ENCODE measurements at regions not wholly inside any gene's neighbourhood (a gene's known extent, or its start where the extent isn't known, plus 50 kb on each side); places are given as distances from the start of the nearest gene placed in this dataset.
A peak's percentile ranks its signal among the peaks of the same experiment; 100 is the strongest.
"Not testable (repeated sequence)": the region's sequence is repeated elsewhere in the genome, so short reads cannot be mapped to it uniquely, and the experiment has no call there.

- Mint-ChIP-seq H3K27me3 (peaks cover 10 to 14% (median 10%) of the 10 kb centered on the region in 3 donors), H3K27ac (no peak overlapping the region), H3K36me3 (no peaks in the 10 kb centered on the region)
Observed at GRCh38 chr1:114250683-114251572, 97.3 kb upstream of the SYT6 start.

DNA sequence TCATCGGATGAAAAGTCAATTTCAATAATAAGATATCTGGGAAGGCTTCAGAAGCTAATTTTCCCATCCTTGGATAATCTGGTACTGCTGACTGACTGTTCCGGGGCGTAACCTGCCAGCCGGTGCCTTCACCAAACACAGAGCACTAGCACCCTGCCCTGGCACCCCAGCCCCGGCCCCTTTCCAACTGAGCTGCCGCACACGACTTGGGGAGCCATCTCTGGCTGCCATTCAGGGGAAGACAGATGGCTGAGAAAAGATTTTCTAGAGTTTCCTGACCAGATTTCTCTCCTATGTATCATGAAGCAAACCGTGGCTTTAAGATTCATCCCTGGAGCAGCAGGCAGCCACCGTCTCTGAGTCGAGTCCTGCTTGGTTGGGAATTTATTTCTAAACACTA is 96.0 kb upstream of the SYT6 start:
- ATAC-seq (ENCODE audit: low read depth in 2 of 2) (no peak), DNase-seq (no peak)
- Mint-ChIP-seq H3K36me3 (no peaks in the 10 kb centered on the region), H3K9me3 (peaks cover 0 to 21% (median 11%) of the 10 kb centered on the region in 7 donors), H3K27me3 (peaks cover 10 to 17% (median 17%) of the 10 kb centered on the region in 3 donors), H3K4me1 (no peaks in the 10 kb centered on the region), H3K27ac (no peak overlapping the region), H3K4me3 (no peak overlapping the region)

More at GRCh38 chr1:114250683-114251572, 97.3 kb upstream of the SYT6 start:
- no peaks in the 10 kb centered on the region for H3K4me1 Mint-ChIP-seq
- ATAC-seq (ENCODE audit: low read depth in 2 of 2), result no peak
- H3K4me3 Mint-ChIP-seq, result no peak overlapping the region
- DNase-seq, result no peak
- H3K9me3 Mint-ChIP-seq, result peaks cover 0 to 25% (median 12%) of the 10 kb centered on the region in 7 donors

GRCh38 chr1:114248162-114248561 is 94.5 kb upstream of the SYT6 start:
- Mint-ChIP-seq H3K9me3 (peaks cover 0 to 21% (median 13%) of the 10 kb centered on the region in 7 donors), H3K27ac (peak overlapping the region in 1 of 6 donors; percentile 81), H3K27me3 (peaks cover 10 to 27% (median 17%) of the 10 kb centered on the region in 3 donors), H3K4me3 (no peak overlapping the region), H3K36me3 (no peaks in the 10 kb centered on the region), H3K4me1 (no peaks in the 10 kb centered on the region)
- ATAC-seq (ENCODE audit: low read depth in 2 of 2) (no peak), DNase-seq (no peak)

GRCh38 chr1:114242531-114243210 is 89.0 kb upstream of the SYT6 start:
- not testable (repeated sequence) for H3K36me3 Mint-ChIP-seq; H3K4me3 Mint-ChIP-seq; ATAC-seq (ENCODE audit: low read depth in 2 of 2); DNase-seq; H3K4me1 Mint-ChIP-seq; H3K27ac Mint-ChIP-seq
- peaks cover 4 to 27% (median 23%) of the 10 kb centered on the region in 7 donors for H3K9me3 Mint-ChIP-seq
- peaks cover 4 to 21% (median 13%) of the 10 kb centered on the region in 3 donors for H3K27me3 Mint-ChIP-seq

- no peak overlapping the region for H3K27ac Mint-ChIP-seq
- no peak for ATAC-seq (ENCODE audit: low read depth in 2 of 2)
Observed at GRCh38 chr1:114238053-114238452, 84.4 kb upstream of the SYT6 start.

DNA sequence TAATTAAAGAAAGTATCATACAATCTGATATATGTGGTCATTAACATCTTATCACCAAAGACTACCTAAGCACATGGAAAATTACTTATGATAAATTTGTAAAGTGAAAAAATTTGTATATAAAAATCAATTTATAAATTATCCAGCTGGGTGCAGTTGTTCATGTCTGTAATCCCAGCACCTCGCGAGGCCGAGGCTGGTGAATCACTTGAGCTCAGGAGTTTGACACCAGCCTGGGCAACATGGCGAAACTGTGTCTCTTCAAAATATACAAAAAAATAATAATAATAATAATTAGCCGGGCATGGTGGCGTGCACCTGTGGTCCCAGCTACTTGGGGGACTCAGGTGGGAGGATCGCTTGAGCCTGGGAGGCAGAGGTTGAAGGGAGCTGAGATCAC is 82.8 kb upstream of the SYT6 start:
- peaks cover 6 to 16% (median 8%) of the 10 kb centered on the region in 3 donors for H3K27me3 Mint-ChIP-seq
- DNase-seq (no peak), ATAC-seq (ENCODE audit: low read depth in 2 of 2) (no peak)
- no peak overlapping the region for H3K27ac Mint-ChIP-seq
- H3K36me3 Mint-ChIP-seq, result peaks cover 0 to 6% of the 10 kb centered on the region in 2 donors
- H3K9me3 Mint-ChIP-seq, result peaks cover 4 to 13% (median 8%) of the 10 kb centered on the region in 7 donors
- H3K4me3 Mint-ChIP-seq, result no peak overlapping the region
- peaks cover 0 to 4% (median 0%) of the 10 kb centered on the region in 3 donors for H3K4me1 Mint-ChIP-seq

More at GRCh38 chr1:114238053-114238452, 84.4 kb upstream of the SYT6 start:
- Mint-ChIP-seq H3K36me3 (peaks cover 0 to 6% of the 10 kb centered on the region in 2 donors), H3K27me3 (peaks cover 6 to 16% (median 8%) of the 10 kb centered on the region in 3 donors), H3K9me3 (peaks cover 4 to 16% (median 8%) of the 10 kb centered on the region in 7 donors), H3K4me3 (no peak overlapping the region), H3K4me1 (peaks cover 0 to 4% (median 0%) of the 10 kb centered on the region in 3 donors)
- DNase-seq, result no peak

GRCh38 chr1:114235960-114236359 is 82.3 kb upstream of the SYT6 start:
- H3K36me3 Mint-ChIP-seq, result peaks cover 0 to 3% of the 10 kb centered on the region in 2 donors
- no peak for ATAC-seq (ENCODE audit: low read depth in 2 of 2)
- no peak overlapping the region for H3K27ac Mint-ChIP-seq
- DNase-seq, result no peak
- no peak overlapping the region for H3K4me3 Mint-ChIP-seq
- H3K27me3 Mint-ChIP-seq, result peaks cover 6 to 16% (median 9%) of the 10 kb centered on the region in 3 donors
- H3K9me3 Mint-ChIP-seq, result peaks cover 2 to 11% (median 5%) of the 10 kb centered on the region in 7 donors
- H3K4me1 Mint-ChIP-seq, result peaks cover 0 to 4% (median 0%) of the 10 kb centered on the region in 3 donors

GRCh38 chr1:114235281-114235680 is 81.6 kb upstream of the SYT6 start:
- H3K4me3 Mint-ChIP-seq, result no peak overlapping the region
- DNase-seq (no peak), ATAC-seq (ENCODE audit: low read depth in 2 of 2) (no peak)
- H3K36me3 Mint-ChIP-seq, result no peaks in the 10 kb centered on the region
- H3K9me3 Mint-ChIP-seq, result peaks cover 0 to 4% (median 0%) of the 10 kb centered on the region in 7 donors
- peaks cover 6 to 16% (median 16%) of the 10 kb centered on the region in 3 donors for H3K27me3 Mint-ChIP-seq
- H3K4me1 Mint-ChIP-seq, result peaks cover 0 to 4% (median 0%) of the 10 kb centered on the region in 3 donors
- H3K27ac Mint-ChIP-seq, result no peak overlapping the region

DNA sequence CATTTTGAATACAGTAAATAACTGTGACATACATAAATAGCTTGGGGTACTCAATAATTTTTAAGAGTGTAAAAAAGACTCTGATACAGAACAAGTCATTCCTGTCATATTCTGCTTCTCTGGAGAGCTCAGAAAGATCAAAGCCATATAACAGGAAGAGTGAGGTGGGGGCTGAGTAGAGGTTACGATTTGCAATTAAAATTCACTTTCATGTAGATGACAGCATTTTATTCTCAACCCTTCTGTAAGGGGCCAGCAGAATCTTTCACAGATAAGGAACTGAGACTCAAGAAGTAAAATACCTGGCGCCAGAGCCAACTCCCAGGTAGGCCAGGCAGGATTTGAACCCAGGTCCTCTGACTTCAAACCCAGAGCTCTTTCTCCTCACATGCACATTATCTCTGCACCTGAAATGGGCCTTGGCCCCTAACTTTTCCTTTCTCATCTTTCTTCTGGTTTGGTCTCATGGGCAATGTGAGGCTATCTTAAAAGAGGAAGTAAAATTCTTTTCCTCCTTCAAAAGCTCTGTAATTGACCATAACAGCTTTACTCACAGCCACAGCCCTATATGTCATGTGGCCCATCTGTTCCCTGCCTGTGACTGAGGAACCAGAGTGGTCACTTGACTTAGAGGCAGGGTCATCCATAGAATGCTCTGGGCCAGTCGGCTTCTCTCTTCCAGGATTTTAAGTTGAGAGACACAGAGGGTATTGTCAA is 80.9 kb upstream of the SYT6 start:
- Mint-ChIP-seq H3K36me3 (no peaks in the 10 kb centered on the region), H3K9me3 (no peaks in the 10 kb centered on the region), H3K4me1 (peaks cover 0 to 4% (median 0%) of the 10 kb centered on the region in 3 donors), H3K27ac (no peak overlapping the region), H3K4me3 (no peak overlapping the region), H3K27me3 (peaks cover 6 to 22% (median 16%) of the 10 kb centered on the region in 3 donors)
- ATAC-seq (ENCODE audit: low read depth in 2 of 2), result peak in 1 of 2 donors; percentile 21
- no peak for DNase-seq

GRCh38 chr1:114232691-114233090 is 79.0 kb upstream of the SYT6 start:
- DNase-seq (no peak), ATAC-seq (ENCODE audit: low read depth in 2 of 2) (no peak)
- no peak overlapping the region for H3K27ac Mint-ChIP-seq
- peaks cover 0 to 4% (median 0%) of the 10 kb centered on the region in 3 donors for H3K4me1 Mint-ChIP-seq
- no peak overlapping the region for H3K4me3 Mint-ChIP-seq
- no peaks in the 10 kb centered on the region for H3K9me3 Mint-ChIP-seq
- no peaks in the 10 kb centered on the region for H3K36me3 Mint-ChIP-seq
- H3K27me3 Mint-ChIP-seq, result peaks cover 4 to 23% (median 15%) of the 10 kb centered on the region in 3 donors

DNA sequence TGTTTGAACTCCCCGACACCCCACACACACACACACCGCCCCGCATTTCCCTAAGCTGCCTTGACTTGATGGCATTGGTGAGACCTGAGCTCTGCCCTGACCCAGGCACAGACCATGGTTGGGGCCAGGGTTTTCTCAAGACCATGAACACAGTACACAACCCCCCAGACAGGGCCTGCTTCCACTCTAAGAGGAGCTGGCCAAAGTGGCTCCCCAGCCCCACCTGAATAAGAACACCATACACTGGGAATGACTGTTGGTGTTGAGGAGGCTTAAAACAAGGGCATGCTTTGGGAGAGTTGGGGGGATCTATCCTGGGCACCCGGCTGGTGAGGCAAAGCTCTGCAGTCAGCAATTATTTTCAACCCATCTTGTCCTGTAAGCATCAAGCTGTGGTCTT is 77.6 kb upstream of the SYT6 start:
- DNase-seq (no peak), ATAC-seq (ENCODE audit: low read depth in 2 of 2) (no peak)
- Mint-ChIP-seq H3K4me1 (peaks cover 0 to 4% (median 0%) of the 10 kb centered on the region in 3 donors), H3K27ac (peak overlapping the region in 1 of 6 donors; percentile 25), H3K36me3 (no peaks in the 10 kb centered on the region), H3K27me3 (peaks cover 11 to 31% (median 16%) of the 10 kb centered on the region in 3 donors), H3K4me3 (no peak overlapping the region), H3K9me3 (no peaks in the 10 kb centered on the region)

- no peak for ATAC-seq (ENCODE audit: low read depth in 2 of 2)
Observed at GRCh38 chr1:114229368-114229767, 75.7 kb upstream of the SYT6 start.

GRCh38 chr1:114227059-114227458 is 73.4 kb upstream of the SYT6 start:
- Mint-ChIP-seq H3K4me3 (no peak overlapping the region), H3K27me3 (peaks cover 11 to 31% (median 11%) of the 10 kb centered on the region in 3 donors), H3K27ac (no peak overlapping the region), H3K9me3 (no peaks in the 10 kb centered on the region), H3K4me1 (no peaks in the 10 kb centered on the region), H3K36me3 (no peaks in the 10 kb centered on the region)
- DNase-seq (no peak), ATAC-seq (ENCODE audit: low read depth in 2 of 2) (no peak)

More at GRCh38 chr1:114229368-114229767, 75.7 kb upstream of the SYT6 start:
- no peak for DNase-seq
- Mint-ChIP-seq H3K27ac (no peak overlapping the region), H3K4me1 (no peaks in the 10 kb centered on the region), H3K27me3 (peaks cover 11 to 31% (median 11%) of the 10 kb centered on the region in 3 donors), H3K9me3 (no peaks in the 10 kb centered on the region), H3K36me3 (no peaks in the 10 kb centered on the region), H3K4me3 (no peak overlapping the region)
